GM23338 (cell line): ENCODE measurements at regions not wholly inside any gene's neighbourhood (a gene's known extent, or its start where the extent isn't known, plus 50 kb on each side); places are given as distances from the start of the nearest gene placed in this dataset.

Source experiments
- ATAC-seq: fragments of 200-7000 bp; cut with Tn5 transposase; 3 replicates; pipeline ENCODE4 v1.9.1; 2020
- DNase-seq: peaks from one replicate; pipeline ENCODE4 v3.0.0-alpha.2; 2015; ENCODE audit warnings: low spot score
- H2AFZ ChIP-seq: fragments of 200-600 bp; sonication (generic); 2 replicates; pipeline ENCODE4 v1.8.0; 2016; ENCODE audit warnings: antibody characterized with exemption, mild to moderate bottlenecking, moderate library complexity
- H3F3A ChIP-seq: fragments of 200-600 bp; sonication (generic); replicated peaks from 2 replicates; pipeline ENCODE4 v1.8.0; 2017; ENCODE audit warnings: antibody characterized with exemption, mixed run types, low read depth
- H3K27ac ChIP-seq: fragments of 200-600 bp; sonication (generic); 2 replicates; pipeline ENCODE4 v1.6.1; 2016; ENCODE audit warnings: low read depth
- H3K27me3 ChIP-seq: fragments of 200-600 bp; sonication (generic); 2 replicates; pipeline ENCODE4 v1.8.0; 2016; ENCODE audit warnings: mild to moderate bottlenecking, mixed run types, moderate library complexity; ENCODE audit not compliant: insufficient read depth
- H3K36me3 ChIP-seq: fragments of 200-600 bp; sonication (generic); 2 replicates; pipeline ENCODE4 v1.8.0; 2016; ENCODE audit warnings: mild to moderate bottlenecking; ENCODE audit not compliant: insufficient read depth
- H3K4me1 ChIP-seq: fragments of 200-600 bp; sonication (generic); 2 replicates; pipeline ENCODE4 v1.8.0; 2016; ENCODE audit warnings: mild to moderate bottlenecking, moderate library complexity; ENCODE audit not compliant: insufficient read depth
- H3K4me2 ChIP-seq: fragments of 200-600 bp; sonication (generic); 2 replicates; pipeline ENCODE4 v1.7.1; 2017; ENCODE audit warnings: mixed run types
- H3K4me3 ChIP-seq: fragments of 200-600 bp; sonication (generic); 2 replicates; pipeline ENCODE4 v1.6.1; 2016; ENCODE audit warnings: mixed run types
- H3K79me2 ChIP-seq: fragments of 200-600 bp; sonication (generic); replicated peaks from 2 replicates; pipeline ENCODE4 v1.8.0; 2017; ENCODE audit warnings: mild to moderate bottlenecking; ENCODE audit not compliant: insufficient read depth
- H3K9me2 ChIP-seq: fragments of 200-600 bp; sonication (generic); 2 replicates; pipeline ENCODE4 v1.8.0; 2017; ENCODE audit not compliant: insufficient read depth
- H4K20me1 ChIP-seq: fragments of 200-600 bp; sonication (generic); replicated peaks from 2 replicates; pipeline ENCODE4 v1.8.0; 2017; ENCODE audit warnings: mild to moderate bottlenecking; ENCODE audit not compliant: insufficient read depth
- H3K27ac Mint-ChIP-seq: 2 replicates; pipeline ENCODE4 v1.8.0; 2020; ENCODE audit warnings: inconsistent platforms, mild to moderate bottlenecking, moderate library complexity, mixed read lengths
- H3K27me3 Mint-ChIP-seq: 3 replicates; pipeline ENCODE4 v1.8.0; 2022; ENCODE audit warnings: low read depth, mild to moderate bottlenecking, moderate library complexity, mixed read lengths, inconsistent platforms; ENCODE audit not compliant: insufficient read depth, poor library complexity
- H3K36me3 Mint-ChIP-seq: 3 replicates; pipeline ENCODE4 v1.8.0; 2021; ENCODE audit warnings: low read depth, mild to moderate bottlenecking, inconsistent platforms, moderate library complexity, mixed read lengths
- H3K4me1 Mint-ChIP-seq: 3 replicates; pipeline ENCODE4 v1.8.0; 2020; ENCODE audit warnings: mild to moderate bottlenecking, inconsistent platforms, mixed read lengths
- H3K4me3 Mint-ChIP-seq: 3 replicates; pipeline ENCODE4 v1.8.0; 2021; ENCODE audit warnings: moderate library complexity, mild to moderate bottlenecking, inconsistent platforms, mixed read lengths
- H3K9me3 Mint-ChIP-seq: 3 replicates; pipeline ENCODE4 v1.8.0; 2020; ENCODE audit warnings: moderate library complexity, mild to moderate bottlenecking, inconsistent platforms, mixed read lengths
- CREB1 ChIP-seq: fragments of 250-450 bp; sonication (Bioruptor Pico); IDR thresholded peaks from 2 replicates; pipeline ENCODE4 v1.5.0; 2020; ENCODE audit warnings: low read depth, mild to moderate bottlenecking, moderate library complexity
- EZH2 ChIP-seq: fragments of 200-600 bp; sonication (generic); IDR thresholded peaks from one replicate; pipeline ENCODE4 v1.8.0; 2017; ENCODE audit warnings: antibody characterized with exemption, mild to moderate bottlenecking, low read depth; ENCODE audit not compliant: unreplicated experiment
- EZH2phosphoT487 ChIP-seq: fragments of 200-600 bp; sonication (generic); IDR thresholded peaks from one replicate; pipeline ENCODE4 v1.8.1; 2018; ENCODE audit warnings: antibody characterized with exemption; ENCODE audit not compliant: unreplicated experiment
- JUNB ChIP-seq: IDR thresholded peaks from one replicate; pipeline ENCODE4 v1.6.1; 2016; ENCODE audit warnings: antibody characterized with exemption; ENCODE audit not compliant: unreplicated experiment
- NANOG ChIP-seq: IDR thresholded peaks from 2 replicates; pipeline ENCODE4 v1.6.1; 2016; ENCODE audit warnings: antibody characterized with exemption, borderline replicate concordance
- POLR2AphosphoS5 ChIP-seq: IDR thresholded peaks from 2 replicates; pipeline ENCODE4 v1.6.1; 2016; ENCODE audit warnings: antibody characterized with exemption, low read depth
- STAT1 ChIP-seq: IDR thresholded peaks from one replicate; pipeline ENCODE4 v1.6.1; 2016; ENCODE audit warnings: antibody characterized with exemption; ENCODE audit not compliant: unreplicated experiment
- ZNF331 ChIP-seq: fragments of 250-450 bp; sonication (Bioruptor Pico); IDR thresholded peaks from 2 replicates; pipeline ENCODE4 v1.5.0; 2020; ENCODE audit warnings: low read depth, mild to moderate bottlenecking, moderate library complexity
- TF ChIP-seq, protein P1 (sequence below), 2 experiments: fragments of 200-600 bp in 1 of 2; sonication (generic) in 1 of 2; conservative IDR thresholded peaks; 2 replicates each; pipeline versions ENCODE4 v1.5.1 to v1.6.1; 2016 to 2017; ENCODE audit warnings: antibody characterized with exemption in 2 of 2, low read depth in 2 of 2, mild to moderate bottlenecking in 2 of 2, moderate library complexity in 1 of 2
- TF ChIP-seq, protein P2 (sequence below): IDR thresholded peaks from one replicate; pipeline ENCODE4 v1.6.1; 2018; ENCODE audit warnings: antibody characterized with exemption; ENCODE audit not compliant: unreplicated experiment
- TF ChIP-seq, protein P3 (sequence below): fragments of 250-450 bp; sonication (Bioruptor Pico); IDR thresholded peaks from 2 replicates; pipeline ENCODE4 v1.5.0; 2020; ENCODE audit warnings: mild to moderate bottlenecking, moderate library complexity
- TF ChIP-seq, protein P4 (sequence below): IDR thresholded peaks from 2 replicates; pipeline ENCODE4 v1.6.1; 2016; ENCODE audit warnings: antibody characterized with exemption

DNA sequence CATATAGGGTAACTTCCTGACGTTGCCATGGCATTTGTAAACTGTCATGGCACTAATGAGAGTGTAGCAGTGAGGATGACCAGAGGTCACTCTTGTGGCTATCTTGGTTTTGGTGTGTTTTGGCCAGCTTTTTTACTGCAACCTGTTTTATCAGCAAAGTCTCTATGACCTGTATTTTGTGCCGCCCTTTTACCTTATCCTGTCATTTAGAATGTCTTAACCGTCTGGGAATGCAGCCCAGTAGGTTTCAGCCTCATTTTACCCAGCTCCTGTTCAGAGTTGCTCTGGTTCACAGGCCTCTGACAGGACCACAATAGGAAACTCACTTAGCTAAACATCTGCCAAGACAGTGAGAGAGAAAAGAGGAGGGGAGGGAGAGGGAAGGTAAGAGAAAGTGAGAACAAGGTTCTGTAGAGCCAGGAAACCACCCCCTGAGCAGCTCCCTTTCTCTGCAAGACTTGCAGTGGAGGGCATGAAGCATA lies 64.8 kb upstream of the PLEKHG3 start:
- Mint-ChIP-seq H3K27ac (no peak overlapping the region), H3K27me3 (peaks cover 5% of the 10 kb centered on the region), H3K4me1 (peaks cover 25% of the 10 kb centered on the region), H3K4me3 (no peak overlapping the region), H3K36me3 (peaks cover 9% of the 10 kb centered on the region), H3K9me3 (peaks cover 13% of the 10 kb centered on the region)
- 0 out of 2 replicates have a peak, but pooled peaks cover 4% of the 10 kb centered on the region for H3F3A ChIP-seq
- no peaks in the 10 kb centered on the region for H3K36me3 ChIP-seq
- H3K27ac ChIP-seq = peak overlapping the region; percentile 60; the same call in 1 of the 2 replicates
- H3K4me2 ChIP-seq = no peak overlapping the region
- DNase-seq = peak; percentile 45
- no peaks in the 10 kb centered on the region for H3K27me3 ChIP-seq
- peaks cover 6% of the 10 kb centered on the region for H3K4me1 ChIP-seq
- H3K79me2 ChIP-seq = no peaks in the 10 kb centered on the region
- H3K4me3 ChIP-seq = no peak overlapping the region
- peak; percentile 13; the same call in 2 of the 3 replicates for ATAC-seq
- H4K20me1 ChIP-seq = no peaks in the 10 kb centered on the region
- H2AFZ ChIP-seq = peak overlapping the region; percentile 61; the same call in 1 of the 2 replicates
- TF ChIP-seq, protein P1, sequence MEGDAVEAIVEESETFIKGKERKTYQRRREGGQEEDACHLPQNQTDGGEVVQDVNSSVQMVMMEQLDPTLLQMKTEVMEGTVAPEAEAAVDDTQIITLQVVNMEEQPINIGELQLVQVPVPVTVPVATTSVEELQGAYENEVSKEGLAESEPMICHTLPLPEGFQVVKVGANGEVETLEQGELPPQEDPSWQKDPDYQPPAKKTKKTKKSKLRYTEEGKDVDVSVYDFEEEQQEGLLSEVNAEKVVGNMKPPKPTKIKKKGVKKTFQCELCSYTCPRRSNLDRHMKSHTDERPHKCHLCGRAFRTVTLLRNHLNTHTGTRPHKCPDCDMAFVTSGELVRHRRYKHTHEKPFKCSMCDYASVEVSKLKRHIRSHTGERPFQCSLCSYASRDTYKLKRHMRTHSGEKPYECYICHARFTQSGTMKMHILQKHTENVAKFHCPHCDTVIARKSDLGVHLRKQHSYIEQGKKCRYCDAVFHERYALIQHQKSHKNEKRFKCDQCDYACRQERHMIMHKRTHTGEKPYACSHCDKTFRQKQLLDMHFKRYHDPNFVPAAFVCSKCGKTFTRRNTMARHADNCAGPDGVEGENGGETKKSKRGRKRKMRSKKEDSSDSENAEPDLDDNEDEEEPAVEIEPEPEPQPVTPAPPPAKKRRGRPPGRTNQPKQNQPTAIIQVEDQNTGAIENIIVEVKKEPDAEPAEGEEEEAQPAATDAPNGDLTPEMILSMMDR (conservative IDR thresholded peaks at IDR 0.05; ENCODE audit: low read depth in 2 of 2) = no peak
- TF ChIP-seq ZNF331 (no peak), POLR2AphosphoS5 (no peak), JUNB (no peak), EZH2 (no peak), EZH2phosphoT487 (no peak), NANOG (no peak), STAT1 (no peak), CREB1 (CRISPR knock-in tag) (no peak)
- TF ChIP-seq, protein P2, sequence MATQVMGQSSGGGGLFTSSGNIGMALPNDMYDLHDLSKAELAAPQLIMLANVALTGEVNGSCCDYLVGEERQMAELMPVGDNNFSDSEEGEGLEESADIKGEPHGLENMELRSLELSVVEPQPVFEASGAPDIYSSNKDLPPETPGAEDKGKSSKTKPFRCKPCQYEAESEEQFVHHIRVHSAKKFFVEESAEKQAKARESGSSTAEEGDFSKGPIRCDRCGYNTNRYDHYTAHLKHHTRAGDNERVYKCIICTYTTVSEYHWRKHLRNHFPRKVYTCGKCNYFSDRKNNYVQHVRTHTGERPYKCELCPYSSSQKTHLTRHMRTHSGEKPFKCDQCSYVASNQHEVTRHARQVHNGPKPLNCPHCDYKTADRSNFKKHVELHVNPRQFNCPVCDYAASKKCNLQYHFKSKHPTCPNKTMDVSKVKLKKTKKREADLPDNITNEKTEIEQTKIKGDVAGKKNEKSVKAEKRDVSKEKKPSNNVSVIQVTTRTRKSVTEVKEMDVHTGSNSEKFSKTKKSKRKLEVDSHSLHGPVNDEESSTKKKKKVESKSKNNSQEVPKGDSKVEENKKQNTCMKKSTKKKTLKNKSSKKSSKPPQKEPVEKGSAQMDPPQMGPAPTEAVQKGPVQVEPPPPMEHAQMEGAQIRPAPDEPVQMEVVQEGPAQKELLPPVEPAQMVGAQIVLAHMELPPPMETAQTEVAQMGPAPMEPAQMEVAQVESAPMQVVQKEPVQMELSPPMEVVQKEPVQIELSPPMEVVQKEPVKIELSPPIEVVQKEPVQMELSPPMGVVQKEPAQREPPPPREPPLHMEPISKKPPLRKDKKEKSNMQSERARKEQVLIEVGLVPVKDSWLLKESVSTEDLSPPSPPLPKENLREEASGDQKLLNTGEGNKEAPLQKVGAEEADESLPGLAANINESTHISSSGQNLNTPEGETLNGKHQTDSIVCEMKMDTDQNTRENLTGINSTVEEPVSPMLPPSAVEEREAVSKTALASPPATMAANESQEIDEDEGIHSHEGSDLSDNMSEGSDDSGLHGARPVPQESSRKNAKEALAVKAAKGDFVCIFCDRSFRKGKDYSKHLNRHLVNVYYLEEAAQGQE = no peak
- TF ChIP-seq, protein P3, sequence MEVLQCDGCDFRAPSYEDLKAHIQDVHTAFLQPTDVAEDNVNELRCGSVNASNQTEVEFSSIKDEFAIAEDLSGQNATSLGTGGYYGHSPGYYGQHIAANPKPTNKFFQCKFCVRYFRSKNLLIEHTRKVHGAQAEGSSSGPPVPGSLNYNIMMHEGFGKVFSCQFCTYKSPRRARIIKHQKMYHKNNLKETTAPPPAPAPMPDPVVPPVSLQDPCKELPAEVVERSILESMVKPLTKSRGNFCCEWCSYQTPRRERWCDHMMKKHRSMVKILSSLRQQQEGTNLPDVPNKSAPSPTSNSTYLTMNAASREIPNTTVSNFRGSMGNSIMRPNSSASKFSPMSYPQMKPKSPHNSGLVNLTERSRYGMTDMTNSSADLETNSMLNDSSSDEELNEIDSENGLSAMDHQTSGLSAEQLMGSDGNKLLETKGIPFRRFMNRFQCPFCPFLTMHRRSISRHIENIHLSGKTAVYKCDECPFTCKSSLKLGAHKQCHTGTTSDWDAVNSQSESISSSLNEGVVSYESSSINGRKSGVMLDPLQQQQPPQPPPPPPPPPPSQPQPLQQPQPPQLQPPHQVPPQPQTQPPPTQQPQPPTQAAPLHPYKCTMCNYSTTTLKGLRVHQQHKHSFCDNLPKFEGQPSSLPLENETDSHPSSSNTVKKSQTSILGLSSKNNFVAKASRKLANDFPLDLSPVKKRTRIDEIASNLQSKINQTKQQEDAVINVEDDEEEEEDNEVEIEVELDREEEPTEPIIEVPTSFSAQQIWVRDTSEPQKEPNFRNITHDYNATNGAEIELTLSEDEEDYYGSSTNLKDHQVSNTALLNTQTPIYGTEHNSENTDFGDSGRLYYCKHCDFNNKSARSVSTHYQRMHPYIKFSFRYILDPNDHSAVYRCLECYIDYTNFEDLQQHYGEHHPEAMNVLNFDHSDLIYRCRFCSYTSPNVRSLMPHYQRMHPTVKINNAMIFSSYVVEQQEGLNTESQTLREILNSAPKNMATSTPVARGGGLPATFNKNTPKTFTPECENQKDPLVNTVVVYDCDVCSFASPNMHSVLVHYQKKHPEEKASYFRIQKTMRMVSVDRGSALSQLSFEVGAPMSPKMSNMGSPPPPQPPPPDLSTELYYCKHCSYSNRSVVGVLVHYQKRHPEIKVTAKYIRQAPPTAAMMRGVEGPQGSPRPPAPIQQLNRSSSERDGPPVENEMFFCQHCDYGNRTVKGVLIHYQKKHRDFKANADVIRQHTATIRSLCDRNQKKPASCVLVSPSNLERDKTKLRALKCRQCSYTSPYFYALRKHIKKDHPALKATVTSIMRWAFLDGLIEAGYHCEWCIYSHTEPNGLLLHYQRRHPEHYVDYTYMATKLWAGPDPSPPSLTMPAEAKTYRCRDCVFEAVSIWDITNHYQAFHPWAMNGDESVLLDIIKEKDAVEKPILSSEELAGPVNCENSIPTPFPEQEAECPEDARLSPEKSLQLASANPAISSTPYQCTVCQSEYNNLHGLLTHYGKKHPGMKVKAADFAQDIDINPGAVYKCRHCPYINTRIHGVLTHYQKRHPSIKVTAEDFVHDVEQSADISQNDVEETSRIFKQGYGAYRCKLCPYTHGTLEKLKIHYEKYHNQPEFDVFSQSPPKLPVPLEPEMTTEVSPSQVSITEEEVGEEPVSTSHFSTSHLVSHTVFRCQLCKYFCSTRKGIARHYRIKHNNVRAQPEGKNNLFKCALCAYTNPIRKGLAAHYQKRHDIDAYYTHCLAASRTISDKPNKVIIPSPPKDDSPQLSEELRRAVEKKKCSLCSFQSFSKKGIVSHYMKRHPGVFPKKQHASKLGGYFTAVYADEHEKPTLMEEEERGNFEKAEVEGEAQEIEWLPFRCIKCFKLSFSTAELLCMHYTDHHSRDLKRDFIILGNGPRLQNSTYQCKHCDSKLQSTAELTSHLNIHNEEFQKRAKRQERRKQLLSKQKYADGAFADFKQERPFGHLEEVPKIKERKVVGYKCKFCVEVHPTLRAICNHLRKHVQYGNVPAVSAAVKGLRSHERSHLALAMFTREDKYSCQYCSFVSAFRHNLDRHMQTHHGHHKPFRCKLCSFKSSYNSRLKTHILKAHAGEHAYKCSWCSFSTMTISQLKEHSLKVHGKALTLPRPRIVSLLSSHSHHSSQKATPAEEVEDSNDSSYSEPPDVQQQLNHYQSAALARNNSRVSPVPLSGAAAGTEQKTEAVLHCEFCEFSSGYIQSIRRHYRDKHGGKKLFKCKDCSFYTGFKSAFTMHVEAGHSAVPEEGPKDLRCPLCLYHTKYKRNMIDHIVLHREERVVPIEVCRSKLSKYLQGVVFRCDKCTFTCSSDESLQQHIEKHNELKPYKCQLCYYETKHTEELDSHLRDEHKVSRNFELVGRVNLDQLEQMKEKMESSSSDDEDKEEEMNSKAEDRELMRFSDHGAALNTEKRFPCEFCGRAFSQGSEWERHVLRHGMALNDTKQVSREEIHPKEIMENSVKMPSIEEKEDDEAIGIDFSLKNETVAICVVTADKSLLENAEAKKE (CRISPR knock-in tag) = no peak
- TF ChIP-seq, protein P4, sequence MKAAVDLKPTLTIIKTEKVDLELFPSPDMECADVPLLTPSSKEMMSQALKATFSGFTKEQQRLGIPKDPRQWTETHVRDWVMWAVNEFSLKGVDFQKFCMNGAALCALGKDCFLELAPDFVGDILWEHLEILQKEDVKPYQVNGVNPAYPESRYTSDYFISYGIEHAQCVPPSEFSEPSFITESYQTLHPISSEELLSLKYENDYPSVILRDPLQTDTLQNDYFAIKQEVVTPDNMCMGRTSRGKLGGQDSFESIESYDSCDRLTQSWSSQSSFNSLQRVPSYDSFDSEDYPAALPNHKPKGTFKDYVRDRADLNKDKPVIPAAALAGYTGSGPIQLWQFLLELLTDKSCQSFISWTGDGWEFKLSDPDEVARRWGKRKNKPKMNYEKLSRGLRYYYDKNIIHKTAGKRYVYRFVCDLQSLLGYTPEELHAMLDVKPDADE = no peak
- H3K9me2 ChIP-seq = 0 out of 2 replicates have a peak, but pooled peaks cover 4% of the 10 kb centered on the region
